ENCODE measurements at regions not wholly inside any gene's neighbourhood (a gene's known extent, or its start where the extent isn't known, plus 50 kb on each side); places are given as distances from the start of the nearest gene placed in this dataset.

- TF ChIP-seq, protein P1, sequence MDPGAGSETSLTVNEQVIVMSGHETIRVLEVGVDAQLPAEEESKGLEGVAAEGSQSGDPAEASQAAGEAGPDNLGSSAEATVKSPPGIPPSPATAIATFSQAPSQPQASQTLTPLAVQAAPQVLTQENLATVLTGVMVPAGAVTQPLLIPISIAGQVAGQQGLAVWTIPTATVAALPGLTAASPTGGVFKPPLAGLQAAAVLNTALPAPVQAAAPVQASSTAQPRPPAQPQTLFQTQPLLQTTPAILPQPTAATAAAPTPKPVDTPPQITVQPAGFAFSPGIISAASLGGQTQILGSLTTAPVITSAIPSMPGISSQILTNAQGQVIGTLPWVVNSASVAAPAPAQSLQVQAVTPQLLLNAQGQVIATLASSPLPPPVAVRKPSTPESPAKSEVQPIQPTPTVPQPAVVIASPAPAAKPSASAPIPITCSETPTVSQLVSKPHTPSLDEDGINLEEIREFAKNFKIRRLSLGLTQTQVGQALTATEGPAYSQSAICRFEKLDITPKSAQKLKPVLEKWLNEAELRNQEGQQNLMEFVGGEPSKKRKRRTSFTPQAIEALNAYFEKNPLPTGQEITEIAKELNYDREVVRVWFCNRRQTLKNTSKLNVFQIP (CRISPR knock-in tag; IDR thresholded peaks at IDR 0.05; ENCODE audit: borderline replicate concordance, low read depth), result no peak
- TF ChIP-seq TCF4 (CRISPR knock-in tag; IDR thresholded peaks at IDR 0.05; ENCODE audit: borderline replicate concordance) (no peak), ZC3H10 (CRISPR knock-in tag; IDR thresholded peaks at IDR 0.05) (no peak), SNAI2 (CRISPR knock-in tag; IDR thresholded peaks at IDR 0.05) (no peak), BACH2 (CRISPR knock-in tag; IDR thresholded peaks at IDR 0.05; ENCODE audit: borderline replicate concordance) (no peak), PPARA (CRISPR knock-in tag; IDR thresholded peaks at IDR 0.05; ENCODE audit: borderline replicate concordance) (no peak)
These were observed 50.9 kb upstream of the TUT7 start (continued) for GRCh38 chr9:86405086-86405491.
